ENCODE measurements at regions not wholly inside any gene's neighbourhood (a gene's known extent, or its start where the extent isn't known, plus 50 kb on each side); places are given as distances from the start of the nearest gene placed in this dataset.

DNA sequence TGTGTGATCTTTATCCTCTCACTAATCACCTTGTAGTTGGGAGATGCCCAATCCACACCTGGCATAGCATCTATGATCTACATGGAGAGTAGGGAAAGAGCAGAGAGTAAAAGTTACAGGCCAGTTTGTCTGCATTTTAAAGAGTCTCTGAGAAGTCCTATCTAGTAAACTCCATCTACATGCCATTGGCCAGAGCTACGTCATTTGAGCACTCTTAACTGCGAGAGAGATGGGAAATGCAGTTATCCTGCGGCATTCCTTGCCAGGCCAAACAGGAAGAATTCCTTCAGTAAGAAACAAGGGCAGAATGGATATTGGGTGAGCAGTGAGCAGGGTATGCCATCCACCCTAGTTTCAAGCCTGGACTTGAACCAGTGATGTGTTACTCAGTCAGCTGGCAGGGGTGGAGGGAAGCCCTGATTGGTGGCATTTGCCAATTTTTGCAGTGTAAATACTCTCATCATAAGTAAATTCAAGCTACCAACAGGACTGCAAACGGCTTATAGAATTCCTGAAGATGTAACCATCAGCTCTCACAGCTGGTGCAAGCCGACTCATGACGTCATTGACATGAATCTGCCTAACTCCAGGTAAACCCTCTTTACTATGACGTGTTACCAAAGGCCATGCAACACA is 156.8 kb upstream of the MSX2 start:
- TF ChIP-seq POLR2A (IDR thresholded peaks at IDR 0.05; ENCODE audit: low read depth, low read length), result no peak
- no peak for TF ChIP-seq POLR2AphosphoS5 (IDR thresholded peaks at IDR 0.05; ENCODE audit: low read depth, low read length)
- TF ChIP-seq TAF1 (IDR thresholded peaks at IDR 0.05; ENCODE audit: borderline replicate concordance, low read depth, low read length), result no peak

Measured in GM12892 (cell line).